IMR-90 (cell line): ENCODE measurements at regions not wholly inside any gene's neighbourhood (a gene's known extent, or its start where the extent isn't known, plus 50 kb on each side); places are given as distances from the start of the nearest gene placed in this dataset.

Experiments
- ATAC-seq: fragments of 200-7000 bp; cut with Tn5 transposase; 2 replicates; pipeline ENCODE4 v1.9.1; 2020; ENCODE audit warnings: low read depth, mild to moderate bottlenecking, moderate library complexity
- BruUV-seq: library from RNA; stranded (reverse); fragments of 400-500 nt; replicated peaks from 2 replicates; lab custom pipeline; 2021; lab: Mats Ljungman, UMichigan
- CTCF ChIA-PET: fragments of 300-600 bp; formaldehyde crosslinking; extraction: SDS; loops from one replicate; lab custom pipeline; 2021; ENCODE audit warnings: antibody characterized with exemption; lab: Yijun Ruan, JAX
- POLR2A ChIA-PET: fragments of 300-600 bp; sonication (Branson Sonifier 250); formaldehyde crosslinking; loops from one replicate; lab custom pipeline; 2022; ENCODE audit warnings: antibody characterized with exemption; ENCODE audit not compliant: unreplicated experiment; lab: Charles Lee
- DNase-seq: peaks from one replicate; pipeline ENCODE4 v3.0.0; 2013
- H2AFZ ChIP-seq: replicated peaks from 2 replicates; pipeline ENCODE3; 2013; ENCODE audit warnings: low read length, mild to moderate bottlenecking; ENCODE audit not compliant: poor library complexity
- H2AK5ac ChIP-seq: 2 replicates; pipeline ENCODE4 v1.6.1; 2013; ENCODE audit warnings: low read depth, low read length, inconsistent platforms
- H2AK9ac ChIP-seq: replicated peaks from 2 replicates; pipeline ENCODE3; 2013; ENCODE audit warnings: mild to moderate bottlenecking, low read depth, low read length, moderate library complexity; ENCODE audit not compliant: poor library complexity
- H2BK120ac ChIP-seq: 2 replicates; pipeline ENCODE4 v1.6.1; 2013; ENCODE audit warnings: low read depth, low read length, inconsistent platforms
- H2BK15ac ChIP-seq: 3 replicates; pipeline ENCODE4 v1.6.1; 2013; ENCODE audit warnings: low read depth, low read length, inconsistent platforms
- H2BK20ac ChIP-seq: 2 replicates; pipeline ENCODE4 v1.6.1; 2013; ENCODE audit warnings: low read depth, mild to moderate bottlenecking, inconsistent platforms, low read length, moderate library complexity
- H2BK5ac ChIP-seq: 2 replicates; pipeline ENCODE4 v1.6.1; 2013; ENCODE audit warnings: mild to moderate bottlenecking, low read depth, low read length, inconsistent platforms; ENCODE audit not compliant: poor library complexity, severe bottlenecking
- H3K14ac ChIP-seq: replicated peaks from 2 replicates; pipeline ENCODE4 v1.6.1; 2013; ENCODE audit warnings: low read depth, low read length, inconsistent platforms
- H3K18ac ChIP-seq: 2 replicates; pipeline ENCODE4 v1.6.1; 2013; ENCODE audit warnings: low read depth, low read length, control low read depth
- H3K23ac ChIP-seq: 2 replicates; pipeline ENCODE4 v1.6.1; 2013; ENCODE audit warnings: low read depth, low read length, inconsistent platforms
- H3K27ac ChIP-seq: 2 replicates; pipeline ENCODE4 v1.5.1; 2013; ENCODE audit warnings: mild to moderate bottlenecking, control low read depth, low read length; ENCODE audit not compliant: insufficient read depth
- H3K27me3 ChIP-seq: 2 replicates; pipeline ENCODE4 v1.6.1; 2013; ENCODE audit warnings: low read length; ENCODE audit not compliant: control insufficient read depth, insufficient read depth
- H3K36me3 ChIP-seq: 2 replicates; pipeline ENCODE4 v1.6.1; 2013; ENCODE audit warnings: low read length, mixed read lengths; ENCODE audit not compliant: control insufficient read depth, insufficient read depth
- H3K4ac ChIP-seq: 2 replicates; pipeline ENCODE4 v1.6.1; 2013; ENCODE audit warnings: low read depth, low read length, inconsistent platforms
- H3K4me1 ChIP-seq: 2 replicates; pipeline ENCODE4 v1.6.1; 2013; ENCODE audit warnings: low read length, mixed read lengths; ENCODE audit not compliant: control insufficient read depth, insufficient read depth
- H3K4me2 ChIP-seq: 2 replicates; pipeline ENCODE4 v1.6.1; 2013; ENCODE audit warnings: low read depth, mild to moderate bottlenecking, control low read depth, low read length, moderate library complexity
- H3K4me3 ChIP-seq: 2 replicates; pipeline ENCODE4 v1.5.1; 2013; ENCODE audit warnings: low read depth, mild to moderate bottlenecking, control low read depth, low read length, moderate library complexity; ENCODE audit not compliant: insufficient read depth
- H3K56ac ChIP-seq: 2 replicates; pipeline ENCODE4 v1.6.1; 2013; ENCODE audit warnings: low read length, inconsistent platforms; ENCODE audit not compliant: insufficient read depth; ENCODE audit errors: extremely low read depth
- H3K79me1 ChIP-seq, 2 experiments: 2 replicates each; pipeline ENCODE4 v1.6.1; 2013; ENCODE audit warnings: low read length in 2 of 2, inconsistent platforms in 1 of 2, low read depth in 1 of 2
- H3K9ac ChIP-seq: 2 replicates; pipeline ENCODE4 v1.6.1; 2013; ENCODE audit warnings: low read depth, low read length, control low read depth
- H3K9me1 ChIP-seq: 2 replicates; pipeline ENCODE4 v1.6.1; 2013; ENCODE audit warnings: low read length, inconsistent platforms; ENCODE audit not compliant: insufficient read depth
- H3K9me3 ChIP-seq: 2 replicates; pipeline ENCODE4 v1.6.1; 2013; ENCODE audit warnings: low read length; ENCODE audit not compliant: control insufficient read depth, insufficient read depth
- H4K20me1 ChIP-seq: 2 replicates; pipeline ENCODE4 v1.6.1; 2013; ENCODE audit warnings: low read length, inconsistent platforms; ENCODE audit not compliant: insufficient read depth
- H4K5ac ChIP-seq: 2 replicates; pipeline ENCODE4 v1.6.1; 2013; ENCODE audit warnings: mild to moderate bottlenecking, low read depth, low read length, control low read depth
- H4K8ac ChIP-seq, 2 experiments: 2 replicates each; pipeline ENCODE4 v1.6.1; 2013; ENCODE audit warnings: low read depth in 2 of 2, low read length in 2 of 2, control low read depth in 1 of 2, inconsistent platforms in 1 of 2
- H4K91ac ChIP-seq: 2 replicates; pipeline ENCODE4 v1.6.1; 2013; ENCODE audit warnings: low read depth, low read length, inconsistent platforms; ENCODE audit not compliant: insufficient read depth
- BHLHE40 ChIP-seq: fragments of 150-350 bp; IDR thresholded peaks from 2 replicates; pipeline ENCODE4 v1.6.1; 2016; ENCODE audit warnings: mild to moderate bottlenecking, low read depth, low read length
- CHD1 ChIP-seq: IDR thresholded peaks from 2 replicates; pipeline ENCODE4 v1.6.1; 2012; ENCODE audit warnings: low read depth, low read length, improper control_type of control experiment
- CTCF ChIP-seq: conservative IDR thresholded peaks from 2 replicates; pipeline ENCODE4 v1.5.1; 2012; ENCODE audit warnings: mild to moderate bottlenecking, low read depth, low read length, improper control_type of control experiment
- ELK1 ChIP-seq: fragments of 150-350 bp; IDR thresholded peaks from 2 replicates; pipeline ENCODE4 v1.6.1; 2016; ENCODE audit warnings: low read depth, mild to moderate bottlenecking, low read length, moderate library complexity, borderline replicate concordance
- FOS ChIP-seq: fragments of 150-350 bp; IDR thresholded peaks from 2 replicates; pipeline ENCODE4 v1.6.1; 2016; ENCODE audit warnings: low read depth, low read length
- MAFK ChIP-seq: IDR thresholded peaks from 2 replicates; pipeline ENCODE4 v1.6.1; 2012; ENCODE audit warnings: low read depth, low read length, improper control_type of control experiment
- MAZ ChIP-seq: IDR thresholded peaks from 2 replicates; pipeline ENCODE4 v1.6.1; 2012; ENCODE audit warnings: low read depth, mild to moderate bottlenecking, low read length, improper control_type of control experiment, moderate library complexity, borderline replicate concordance
- MXI1 ChIP-seq: IDR thresholded peaks from 2 replicates; pipeline ENCODE4 v1.6.1; 2012; ENCODE audit warnings: low read depth, mild to moderate bottlenecking, low read length, moderate library complexity, borderline replicate concordance
- NFE2L2 ChIP-seq: fragments of 150-350 bp; IDR thresholded peaks from 2 replicates; pipeline ENCODE4 v1.6.1; 2016; ENCODE audit warnings: low read depth, mild to moderate bottlenecking, low read length
- POLR2A ChIP-seq: IDR thresholded peaks from 2 replicates; pipeline ENCODE4 v1.6.1; 2012; ENCODE audit warnings: mild to moderate bottlenecking, low read depth, low read length
- RAD21 ChIP-seq: IDR thresholded peaks from 2 replicates; pipeline ENCODE4 v1.6.1; 2012; ENCODE audit warnings: low read length, improper control_type of control experiment
- RCOR1 ChIP-seq: IDR thresholded peaks from 2 replicates; pipeline ENCODE4 v1.6.1; 2012; ENCODE audit warnings: mild to moderate bottlenecking, low read length, improper control_type of control experiment; ENCODE audit not compliant: insufficient replicate concordance
- RFX5 ChIP-seq: IDR thresholded peaks from 2 replicates; pipeline ENCODE4 v1.8.0; 2012; ENCODE audit warnings: low read depth, mild to moderate bottlenecking, low read length, moderate library complexity
- SMC3 ChIP-seq: fragments of 150-350 bp; IDR thresholded peaks from 2 replicates; pipeline ENCODE4 v1.6.1; 2016; ENCODE audit warnings: low read depth, mild to moderate bottlenecking, antibody characterized with exemption, low read length, moderate library complexity
- USF2 ChIP-seq: fragments of 150-350 bp; IDR thresholded peaks from 2 replicates; pipeline ENCODE4 v1.6.1; 2017; ENCODE audit warnings: mild to moderate bottlenecking, antibody characterized with exemption, low read length, low read depth
- WGBS, 2 experiments: methylation state at CpG; one replicate each; pipeline versions ENCODE4 v1.1.5 to v1.1.7; 2013; ENCODE audit warnings: missing lambda C conversion rate in 2 of 2; ENCODE audit not compliant: insufficient read length in 1 of 2; ENCODE audit errors: extremely low coverage in 2 of 2; 5-methylcytosine and 5-hydroxymethylcytosine counted together
- dilution Hi-C: fragments of 300-500 bp; cut with HindIII; formaldehyde crosslinking; loops from one replicate; pipeline ENCODE4 v1.14.3; 2018; ENCODE audit warnings: low sequenced_read_pairs; ENCODE audit not compliant: unreplicated experiment
- in situ Hi-C: fragments of 300-500 bp; cut with MboI; formaldehyde crosslinking; loops from 3 replicates; pipeline ENCODE4 v1.14.3; 2019; ENCODE audit warnings: low sequenced_read_pairs, inconsistent platforms, mixed read lengths
- intact Hi-C: fragments of 100-400 bp; cut with micrococcal nuclease; formaldehyde crosslinking; loops from 2 replicates; pipeline ENCODE4 v1.10.0; 2022

- no peak overlapping the region for H2AK9ac ChIP-seq
- H3K36me3 ChIP-seq = no peaks in the 10 kb centered on the region
- H3K4ac ChIP-seq = no peak overlapping the region
- H3K4me1 ChIP-seq = no peaks in the 10 kb centered on the region
- no peak for TF ChIP-seq SMC3
- no peak for TF ChIP-seq FOS
- no peak for TF ChIP-seq USF2
- TF ChIP-seq RAD21 = no peak
- TF ChIP-seq BHLHE40 = no peak
- TF ChIP-seq CHD1 = no peak
- TF ChIP-seq MXI1 = no peak
- TF ChIP-seq NFE2L2 = no peak
- no peak for TF ChIP-seq RFX5
- no peak for TF ChIP-seq CTCF
- no peak for TF ChIP-seq POLR2A
- no peak for TF ChIP-seq RCOR1
- TF ChIP-seq MAFK = no peak
- TF ChIP-seq ELK1 = no peak
- no peak for TF ChIP-seq MAZ
- no peak overlapping the region for H3K56ac ChIP-seq
- no TSS peak for BruUV-seq
- H2AK5ac ChIP-seq = no peak overlapping the region
- H3K9me1 ChIP-seq = no peaks in the 10 kb centered on the region
- H3K23ac ChIP-seq = no peak overlapping the region
- H3K4me2 ChIP-seq = no peak overlapping the region
- no peak overlapping the region for H4K8ac ChIP-seq
- H2BK5ac ChIP-seq = no peak overlapping the region
- POLR2A ChIA-PET = no interaction called here
- H3K14ac ChIP-seq = no peak overlapping the region
- peaks cover 5% of the 10 kb centered on the region; the same call in 1 of the 2 replicates for H3K9me3 ChIP-seq
- H3K79me1 ChIP-seq = no peaks in the 10 kb centered on the region
- H4K20me1 ChIP-seq = no peaks in the 10 kb centered on the region
- H3K27me3 ChIP-seq = no peaks in the 10 kb centered on the region
- DNase-seq (no peak), ATAC-seq (no peak)
- H3K27ac ChIP-seq = no peak overlapping the region
- CTCF ChIA-PET = no interaction called here
- no peak overlapping the region for H3K4me3 ChIP-seq
- no peak overlapping the region for H3K9ac ChIP-seq
- H4K91ac ChIP-seq = no peak overlapping the region
- intact Hi-C loops (no loop called here), dilution Hi-C loops (no loop called here), in situ Hi-C loops (no loop called here)
- H2BK20ac ChIP-seq = no peak overlapping the region
- H2BK15ac ChIP-seq = no peak overlapping the region
- no peak overlapping the region for H2BK120ac ChIP-seq
- no peak overlapping the region for H4K5ac ChIP-seq
- no CpG with 5 or more reads among the region's 3 CpGs for WGBS, 2 experiments
- H2AFZ ChIP-seq = no peak overlapping the region
- H3K18ac ChIP-seq = no peak overlapping the region
Observed at GRCh38 chr18:38244480-38244879, 678.9 kb upstream of the CELF4 start.
